Ramos (cell line): ENCODE measurements at regions not wholly inside any gene's neighbourhood (a gene's known extent, or its start where the extent isn't known, plus 50 kb on each side); places are given as distances from the start of the nearest gene placed in this dataset.
"Not testable (repeated sequence)": the region's sequence is repeated elsewhere in the genome, so short reads cannot be mapped to it uniquely, and the experiment has no call there.

Source experiments
- in situ Hi-C: fragments of 300-500 bp; cut with MboI; formaldehyde crosslinking; loops from one replicate; pipeline ENCODE4 v1.14.3; 2022; ENCODE audit warnings: low sequenced_read_pairs; ENCODE audit not compliant: unreplicated experiment

DNA sequence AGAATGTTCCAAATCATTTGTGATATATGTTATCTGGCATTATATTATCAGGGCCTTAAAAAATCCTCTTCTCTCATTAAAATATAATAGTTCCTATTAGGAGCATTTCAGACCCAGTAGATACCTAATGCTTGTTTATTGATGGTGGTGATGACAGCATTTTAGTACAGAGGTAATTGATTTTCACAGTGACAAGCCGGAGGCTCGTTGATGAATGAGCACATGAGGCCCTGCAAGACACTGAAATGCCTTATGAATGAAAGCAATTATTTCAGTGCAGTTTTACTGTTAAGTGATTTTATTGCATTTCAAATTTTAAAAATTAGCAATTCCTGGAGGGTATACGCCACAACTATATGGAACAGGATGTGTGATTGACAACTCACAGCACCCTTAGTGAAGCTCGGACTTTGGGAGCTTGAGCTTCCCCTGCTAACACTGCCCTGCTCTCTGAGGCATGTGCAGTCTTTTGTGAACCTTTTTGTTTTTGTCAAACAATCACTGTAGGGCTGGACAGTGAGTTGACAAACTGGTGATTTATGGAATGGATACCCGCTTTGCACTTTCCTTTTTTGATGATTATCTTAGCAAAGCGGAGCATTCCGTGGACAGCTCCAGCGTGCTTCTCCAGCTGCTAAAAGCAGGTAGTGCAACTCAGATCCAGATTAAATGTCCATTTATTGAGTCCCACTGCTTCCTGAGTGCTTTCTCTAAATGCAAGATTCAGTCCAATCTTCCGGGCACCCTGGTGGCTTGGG is 187.0 kb upstream of the ATP10A start:
- in situ Hi-C loops = no loop called here

DNA sequence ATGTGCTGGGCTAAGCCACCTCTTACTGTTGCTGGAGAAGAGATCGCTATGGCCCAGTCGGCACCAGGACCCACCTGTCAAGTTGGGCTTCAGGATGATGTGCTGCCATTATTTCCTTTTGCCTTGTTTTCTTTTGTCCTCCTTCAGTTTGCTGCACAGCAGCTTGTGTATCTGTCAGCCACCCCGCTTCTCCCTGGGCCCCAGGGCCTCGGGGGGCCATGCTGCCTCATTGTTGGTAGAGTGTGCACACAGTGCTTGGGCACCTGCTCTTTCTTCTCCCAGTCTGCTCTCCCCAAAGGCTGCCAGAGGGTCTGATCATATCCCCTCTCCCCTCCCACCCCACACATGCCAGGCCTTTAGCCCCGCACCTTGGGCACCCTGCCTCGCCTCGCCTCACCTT is 185.5 kb upstream of the ATP10A start:
- in situ Hi-C loops = no loop called here

DNA sequence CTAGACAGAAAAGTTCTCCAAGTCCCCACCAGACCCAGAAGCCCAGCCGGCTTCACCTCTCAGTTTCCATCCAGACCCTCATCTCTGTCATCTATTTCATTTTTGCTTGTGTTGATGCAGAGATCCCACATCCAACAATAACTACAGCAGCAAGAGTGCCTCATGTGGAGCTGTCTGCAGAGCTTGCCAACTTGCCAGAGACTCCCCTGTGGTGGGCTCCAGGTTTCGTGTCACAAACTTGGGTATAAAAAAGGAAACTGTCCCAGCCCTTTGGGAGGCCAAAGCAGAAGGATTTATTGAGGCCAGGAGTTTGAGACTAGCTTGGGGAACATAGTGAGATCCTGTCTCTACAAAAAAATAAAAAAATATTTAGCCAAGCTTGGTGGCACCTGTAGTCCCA is 182.4 kb upstream of the ATP10A start:
- in situ Hi-C loops = no loop called here

DNA sequence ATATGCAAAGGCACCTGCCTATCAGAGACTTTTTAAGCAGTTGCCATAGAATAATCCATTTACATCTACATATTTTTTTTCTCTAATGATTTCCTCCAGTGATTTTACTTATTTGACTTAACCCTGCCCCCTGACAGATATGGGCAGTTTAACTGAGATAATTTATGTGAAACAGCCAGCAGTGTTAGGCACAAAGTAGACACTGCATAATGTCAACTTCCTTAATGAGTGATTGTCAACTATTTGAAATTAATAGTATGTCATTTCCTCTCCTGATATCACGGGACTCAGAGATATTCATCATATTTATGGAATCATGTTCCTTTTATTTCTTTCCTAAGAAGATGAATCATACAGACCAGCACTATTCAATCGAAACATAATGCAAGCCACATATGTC is 179.9 kb upstream of the ATP10A start:
- in situ Hi-C loops = no loop called here

DNA sequence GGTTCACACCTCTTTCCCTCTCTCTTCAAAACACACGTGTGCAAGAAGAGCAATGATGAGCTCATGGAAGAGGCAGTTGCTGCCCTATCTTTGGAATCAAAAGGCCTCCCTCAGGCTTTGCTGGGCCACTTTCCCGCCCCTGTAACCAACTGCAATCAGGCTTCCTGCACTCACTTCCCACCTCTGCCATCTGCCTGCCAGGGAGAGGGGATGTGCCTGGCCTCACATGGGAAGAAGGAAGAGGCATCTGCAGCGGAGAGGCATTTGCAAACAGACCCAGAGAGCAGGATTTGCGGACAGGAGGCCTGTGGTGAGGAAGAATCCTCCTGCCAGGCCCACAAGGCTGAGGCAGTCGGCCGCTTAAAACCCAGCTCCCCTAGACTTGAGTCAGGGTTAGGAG is 175.6 kb upstream of the ATP10A start:
- in situ Hi-C loops = no loop called here

DNA sequence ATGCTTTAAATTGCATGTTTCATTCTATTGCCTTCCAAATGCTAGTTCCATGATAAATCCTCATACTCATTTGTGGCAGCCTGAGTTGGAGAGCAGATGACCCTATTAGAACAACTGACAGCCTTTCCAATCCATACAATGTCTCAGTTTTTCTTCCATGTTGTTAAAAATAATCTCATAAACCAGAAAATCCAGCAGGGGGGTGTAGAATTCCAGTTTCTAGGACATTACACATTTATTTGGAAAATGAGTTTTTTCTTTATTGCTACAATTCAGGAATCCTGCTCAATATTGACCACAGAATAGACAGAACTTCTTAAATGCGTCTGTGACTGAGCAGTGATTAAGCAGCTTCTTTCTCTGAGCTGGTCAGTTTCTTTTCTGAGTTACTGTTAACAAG is 174.2 kb upstream of the ATP10A start:
- in situ Hi-C loops = no loop called here

DNA sequence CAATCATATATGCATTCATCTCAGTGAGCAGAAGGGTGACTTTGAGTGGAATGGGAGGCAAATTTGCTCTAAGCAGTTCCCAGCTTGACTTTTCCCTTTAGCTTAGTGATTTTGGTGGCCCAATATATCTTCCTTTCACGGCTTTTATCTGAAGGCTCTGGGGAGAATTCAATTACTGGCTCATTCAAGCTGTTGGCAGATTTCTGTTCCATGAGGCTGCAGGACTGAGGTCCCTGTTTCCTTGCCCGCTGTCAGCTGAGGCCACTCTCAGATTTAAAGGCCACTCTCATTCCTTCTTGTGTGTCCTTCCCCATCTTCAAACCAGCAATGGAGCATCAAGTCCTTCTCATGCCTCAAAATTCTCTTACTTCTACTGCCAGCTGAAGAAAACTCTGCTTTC is 170.4 kb upstream of the ATP10A start:
- in situ Hi-C loops = no loop called here

DNA sequence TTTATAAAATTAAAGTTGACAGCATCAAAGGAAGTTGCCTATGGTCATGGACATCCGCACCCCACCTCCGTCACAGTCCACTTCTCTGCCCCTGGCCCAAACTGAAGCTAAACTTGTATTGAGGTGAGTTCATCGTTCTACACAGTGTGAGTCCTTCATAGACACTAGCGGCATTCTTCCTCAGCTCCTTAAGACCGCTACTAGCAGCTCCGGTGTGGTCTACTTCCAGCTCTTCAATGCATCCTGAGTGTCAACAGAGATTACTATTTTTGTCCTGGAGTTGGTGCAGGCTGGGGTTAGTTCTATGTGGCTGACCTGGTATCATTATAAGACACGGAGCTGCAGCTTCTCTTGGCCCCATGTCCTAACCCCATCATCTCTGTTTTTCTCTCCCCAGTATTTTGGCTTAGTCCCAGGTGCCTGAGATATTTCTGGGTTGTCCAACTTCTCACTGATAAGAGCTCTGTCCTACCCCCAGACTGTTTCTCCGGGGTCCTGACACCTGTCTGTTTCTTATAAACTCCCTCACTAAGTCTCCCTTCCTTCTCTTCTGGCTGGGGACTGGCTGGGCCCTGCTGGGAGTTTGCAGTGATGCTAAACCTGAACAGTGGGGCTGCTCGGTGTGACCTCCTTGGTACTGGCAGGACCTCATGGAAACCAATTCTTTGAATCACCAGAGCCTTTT is 169.2 kb upstream of the ATP10A start:
- in situ Hi-C loops = no loop called here

DNA sequence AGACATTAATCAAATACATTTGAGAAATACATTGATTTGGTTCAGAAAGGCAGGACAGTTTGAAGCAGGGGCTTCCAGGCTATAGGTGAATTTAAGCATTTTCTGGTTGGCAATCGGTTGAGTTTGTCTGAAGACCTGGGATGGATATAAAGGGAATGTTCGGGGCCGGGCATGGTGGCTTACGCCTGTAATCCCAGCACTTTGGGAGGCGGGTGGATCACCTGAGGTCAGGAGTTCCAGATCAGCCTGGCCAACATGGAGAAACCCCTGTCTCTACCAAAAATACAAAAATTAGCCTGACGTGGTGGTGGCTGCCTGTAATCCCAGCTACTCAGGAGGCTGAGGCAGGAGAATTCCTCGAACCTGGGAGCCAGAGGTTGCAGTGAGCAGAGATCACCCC is 166.5 kb upstream of the ATP10A start:
- in situ Hi-C loops = not testable (repeated sequence)

DNA sequence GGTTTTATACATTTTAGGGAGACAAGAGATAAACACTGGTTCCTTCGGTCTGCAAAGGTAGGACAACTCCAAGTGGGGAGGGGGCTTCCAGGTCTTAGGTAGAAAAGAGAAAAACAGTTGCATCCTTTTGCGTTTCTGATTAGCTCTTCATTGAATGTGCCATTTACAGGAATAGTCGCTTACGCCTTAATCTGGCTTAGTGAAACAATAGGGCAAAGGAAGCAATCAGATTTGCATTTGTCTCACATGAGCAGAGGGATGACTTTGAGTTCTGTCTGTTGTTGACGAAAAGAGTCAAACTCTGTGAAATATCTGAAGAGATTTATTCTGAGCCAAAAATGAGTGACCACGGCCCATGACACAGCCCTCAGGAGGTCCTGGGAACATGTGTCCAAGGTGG is 166.0 kb upstream of the ATP10A start:
- in situ Hi-C loops = no loop called here

DNA sequence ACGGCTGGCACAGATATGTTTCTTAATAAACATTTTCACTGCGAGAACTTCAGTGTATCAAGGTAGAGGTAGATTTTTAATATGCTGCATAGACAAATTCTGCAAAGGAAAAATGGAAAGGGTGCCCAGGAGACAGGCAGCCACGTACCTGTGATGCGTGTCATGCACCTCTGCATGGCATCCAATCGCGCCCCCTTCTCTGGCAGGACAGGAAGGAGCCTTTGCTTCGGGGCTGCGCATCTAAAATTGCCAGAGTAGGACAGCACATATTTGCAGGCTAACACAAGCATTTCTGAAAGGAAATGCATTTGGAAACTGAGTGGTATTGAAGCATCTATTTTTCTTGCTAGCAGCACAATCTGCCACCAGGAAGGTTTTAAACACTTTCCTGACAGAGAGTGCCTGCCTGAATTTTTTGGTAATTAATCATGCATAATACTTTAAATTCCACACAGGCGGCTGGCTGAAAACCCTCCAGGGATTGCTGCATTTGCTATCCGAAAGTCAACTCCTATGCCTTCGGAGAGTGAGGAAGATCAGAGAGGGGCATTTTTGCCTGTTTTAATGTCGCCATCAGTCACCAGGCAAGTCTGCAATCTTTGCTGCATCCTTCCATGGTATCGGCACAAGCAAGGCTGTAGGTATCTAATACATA is 165.1 kb upstream of the ATP10A start:
- in situ Hi-C loops = no loop called here

DNA sequence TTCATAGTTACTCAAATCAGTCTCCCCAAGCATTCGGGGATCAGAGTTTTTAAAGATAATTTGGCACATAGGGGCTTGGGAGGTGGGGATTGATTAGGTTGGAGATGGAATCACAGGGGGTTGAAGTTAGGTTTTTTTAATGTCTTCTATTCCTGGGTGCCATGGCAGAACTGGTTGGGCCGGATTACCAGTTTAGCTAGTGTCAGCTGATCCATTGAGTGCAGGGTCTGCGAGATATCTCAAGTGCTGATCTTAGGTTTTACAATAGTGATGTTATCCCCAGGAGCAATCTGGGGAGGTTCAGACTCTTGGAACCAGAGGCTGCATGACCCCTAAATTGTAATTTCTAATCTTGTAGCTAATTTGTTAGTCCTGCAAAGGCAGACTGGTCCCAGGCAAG is 163.5 kb upstream of the ATP10A start:
- in situ Hi-C loops = not testable (repeated sequence)

DNA sequence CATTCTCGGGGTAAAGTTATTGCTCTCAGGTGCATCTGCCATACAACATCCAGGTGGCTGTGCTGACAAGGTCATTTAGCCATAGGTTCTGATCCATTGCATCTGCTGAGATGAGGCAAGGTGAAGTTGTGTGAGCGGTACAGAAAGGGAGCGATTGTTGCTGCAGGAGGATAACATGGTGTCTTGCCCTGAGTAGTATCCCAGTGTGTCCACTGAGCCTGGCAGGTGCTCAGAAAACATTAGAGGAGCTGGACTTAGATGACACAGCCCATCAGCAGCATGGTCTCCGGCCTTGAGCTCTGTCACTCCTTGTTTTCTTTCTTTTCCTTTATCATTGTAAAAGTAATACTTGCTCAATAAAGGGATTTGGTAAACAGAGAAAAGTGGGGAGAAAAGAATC is 161.1 kb upstream of the ATP10A start:
- in situ Hi-C loops = no loop called here

DNA sequence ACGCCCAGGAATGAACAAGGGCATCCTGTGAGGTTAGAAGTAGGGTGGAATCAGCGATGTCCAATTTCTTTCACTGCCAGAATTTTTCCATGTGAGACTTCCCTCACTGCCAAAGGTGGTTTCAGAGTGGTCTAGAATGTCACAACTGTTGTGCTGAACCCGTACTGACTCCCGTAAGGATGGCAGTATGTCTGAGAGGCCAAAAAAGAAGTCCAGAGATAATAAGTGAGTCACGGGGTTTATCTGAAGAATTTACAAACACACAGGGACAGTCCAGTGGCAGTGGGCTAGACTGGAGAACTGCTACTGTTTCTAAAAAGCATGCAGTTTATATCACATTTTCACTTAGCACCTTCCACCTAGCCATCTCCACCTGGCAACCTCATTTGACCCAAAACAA is 160.6 kb upstream of the ATP10A start:
- in situ Hi-C loops = no loop called here

DNA sequence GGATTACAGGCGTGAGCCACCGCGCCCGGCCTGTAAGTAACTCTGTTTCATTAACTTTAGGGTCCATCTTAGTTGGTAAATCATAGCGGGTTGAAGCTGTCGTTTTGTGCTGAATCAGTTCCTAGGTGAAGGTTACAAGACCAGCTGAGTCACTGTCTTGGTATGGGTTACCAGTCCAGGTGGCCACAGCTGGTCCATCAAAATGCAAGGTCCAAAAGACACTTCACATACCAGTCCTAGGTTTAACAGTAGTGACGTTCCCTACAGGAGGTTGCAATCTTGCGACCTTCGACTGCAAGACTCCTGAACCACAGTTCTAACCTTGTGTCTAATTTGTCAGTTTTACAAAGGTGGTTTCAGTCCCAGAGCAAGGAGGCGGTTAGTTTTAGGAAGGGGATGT is 160.1 kb upstream of the ATP10A start:
- in situ Hi-C loops = no loop called here

DNA sequence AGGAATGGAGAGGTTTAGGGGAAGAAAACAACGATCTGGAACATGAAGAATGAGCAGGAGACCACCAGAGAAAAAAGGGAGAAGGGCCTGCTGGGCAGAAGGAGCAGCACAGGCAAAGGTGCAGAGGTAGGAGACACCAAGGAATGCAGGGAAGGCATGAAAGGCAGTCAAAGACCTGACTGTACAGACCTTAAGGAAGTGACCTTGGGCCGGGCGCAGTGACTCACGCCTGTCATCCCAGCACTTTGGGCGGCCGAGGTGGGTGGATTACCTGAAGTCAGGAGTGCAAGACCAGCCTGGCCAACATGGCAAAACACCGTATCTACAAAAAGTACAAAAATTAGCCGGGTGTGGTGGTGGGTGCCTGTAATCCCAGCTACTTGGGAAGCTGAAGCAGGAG is 157.7 kb upstream of the ATP10A start:
- in situ Hi-C loops = no loop called here

DNA sequence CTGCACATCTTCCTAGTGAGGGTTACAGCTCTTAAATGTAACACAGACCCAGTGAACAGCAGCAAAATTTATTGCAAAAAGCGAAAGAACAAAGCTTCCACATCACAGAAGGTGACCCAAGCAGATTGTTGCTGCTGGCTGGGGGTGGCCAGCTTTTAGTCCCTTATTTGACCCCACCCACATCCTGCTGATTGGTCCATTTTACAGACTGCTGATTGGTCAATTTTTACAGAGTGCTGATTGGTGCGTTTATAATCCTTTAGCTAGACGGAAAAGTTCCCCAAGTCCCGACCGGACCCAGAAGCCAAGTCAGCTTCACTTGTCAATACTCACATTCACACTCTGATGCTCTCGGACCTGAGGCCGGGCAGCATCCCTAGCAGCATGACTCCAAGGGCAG is 154.5 kb upstream of the ATP10A start:
- in situ Hi-C loops = no loop called here

DNA sequence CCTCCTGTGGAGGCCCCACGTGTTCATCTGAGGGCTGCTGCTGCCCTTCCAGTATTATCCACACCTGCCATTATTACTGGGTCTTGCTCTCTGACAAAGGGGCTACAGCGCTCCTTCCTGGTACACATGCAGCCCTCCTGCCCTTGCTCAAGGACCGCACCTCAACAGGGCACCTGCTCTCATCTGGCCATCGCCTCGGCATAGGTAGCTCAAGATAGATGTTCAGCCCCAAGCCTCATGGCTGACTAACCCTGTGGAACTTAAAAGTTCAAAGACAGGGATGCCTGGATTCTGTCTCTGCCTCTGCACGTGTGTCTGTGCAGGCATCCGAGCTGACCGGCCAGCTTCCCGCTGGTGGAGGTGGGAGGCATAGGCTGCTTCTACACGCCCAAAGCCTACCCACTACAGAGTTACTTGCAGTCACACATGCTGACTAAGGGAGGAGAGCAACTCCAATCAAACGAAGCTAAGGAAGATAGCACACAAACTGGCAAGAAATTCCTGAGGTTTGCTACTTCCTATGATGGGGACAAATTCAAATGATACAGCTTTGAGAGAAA is 152.5 kb upstream of the ATP10A start:
- in situ Hi-C loops = no loop called here

DNA sequence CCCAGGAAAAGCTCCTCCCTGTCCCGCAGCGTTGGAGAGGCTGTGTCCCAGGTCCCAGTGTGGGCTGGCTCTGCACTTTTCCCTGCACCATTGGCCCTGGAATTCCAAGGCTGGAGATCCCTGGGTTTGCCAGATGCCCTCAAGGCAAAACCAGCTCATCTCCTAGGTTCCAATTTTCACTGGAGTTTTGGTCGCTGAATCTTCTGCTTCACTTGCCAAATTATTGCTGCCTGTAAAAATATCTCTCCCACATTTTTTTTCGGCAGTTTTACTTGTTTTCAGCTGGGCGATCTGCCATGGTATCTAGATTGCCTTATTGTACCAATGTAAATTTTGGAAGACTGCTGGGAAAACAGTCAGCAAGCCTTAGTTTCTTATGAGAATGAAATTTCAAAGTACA is 150.9 kb upstream of the ATP10A start:
- in situ Hi-C loops = no loop called here

DNA sequence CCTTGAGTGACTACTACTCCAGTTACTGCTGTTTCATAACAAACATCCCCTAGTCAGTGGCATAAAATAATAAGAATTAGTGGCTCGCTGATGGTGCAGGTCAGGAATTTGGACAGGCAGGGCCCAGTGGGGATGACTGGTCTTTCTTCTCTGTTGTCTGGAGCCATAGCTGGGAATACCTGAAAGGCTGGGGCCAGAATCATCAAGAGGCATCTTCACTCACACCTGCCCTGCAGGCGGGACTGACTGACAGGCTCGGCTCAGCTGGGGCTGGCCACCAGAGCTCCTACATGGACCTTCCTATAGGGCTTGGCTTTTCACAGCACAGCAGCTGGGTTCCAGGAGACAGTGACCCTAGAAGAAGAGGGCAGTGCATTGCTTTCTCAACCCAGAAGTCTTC is 148.8 kb upstream of the ATP10A start:
- in situ Hi-C loops = no loop called here

DNA sequence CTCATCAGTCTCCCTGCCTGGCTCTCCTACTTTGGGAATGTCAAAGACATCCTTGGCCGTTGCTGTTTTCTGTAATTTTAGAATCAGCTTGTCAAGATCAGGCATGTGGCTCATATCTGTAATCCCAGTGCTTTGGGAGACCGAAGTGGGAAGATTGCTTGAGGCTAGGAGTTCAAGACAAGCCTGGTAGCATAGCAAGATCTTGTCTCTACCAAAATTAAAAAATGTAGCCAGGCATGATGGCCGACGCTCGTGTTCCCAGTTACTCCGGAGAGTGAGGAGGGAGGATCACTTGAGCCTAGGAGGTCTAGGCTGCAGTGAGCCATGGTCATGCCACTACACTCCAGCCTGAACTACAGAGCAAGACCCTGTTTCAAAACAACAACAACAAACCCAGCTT is 144.0 kb upstream of the ATP10A start:
- in situ Hi-C loops = no loop called here
